ELR (cell line): ENCODE measurements at regions not wholly inside any gene's neighbourhood (a gene's known extent, or its start where the extent isn't known, plus 50 kb on each side); places are given as distances from the start of the nearest gene placed in this dataset.
"Not testable (repeated sequence)": the region's sequence is repeated elsewhere in the genome, so short reads cannot be mapped to it uniquely, and the experiment has no call there.

ENCODE experiments used
- DNase-seq: peaks from one replicate; pipeline ENCODE4 v3.0.0-alpha.2; 2015; ENCODE audit warnings: low read depth

DNA sequence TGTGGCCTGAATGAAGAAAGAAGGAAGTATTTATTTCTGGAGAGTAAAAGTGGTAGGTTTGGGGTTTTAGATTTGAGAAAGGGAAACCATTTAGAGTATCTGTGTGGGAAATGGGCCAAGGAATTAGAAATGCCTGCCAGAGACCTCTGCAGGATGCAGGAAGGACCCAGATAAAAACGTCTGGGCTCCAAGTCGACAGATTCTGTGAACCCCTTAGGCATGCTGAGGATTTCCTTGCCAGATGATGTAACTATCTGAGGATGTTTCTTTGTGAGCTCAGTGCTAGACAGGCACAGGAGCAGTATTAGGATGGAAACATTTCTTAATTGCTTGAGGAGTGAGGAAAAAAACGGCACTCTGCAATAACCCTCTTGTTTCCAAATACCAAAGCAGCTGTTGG lies 251.8 kb upstream of the DMRT1 start:
- no peak for DNase-seq

DNA sequence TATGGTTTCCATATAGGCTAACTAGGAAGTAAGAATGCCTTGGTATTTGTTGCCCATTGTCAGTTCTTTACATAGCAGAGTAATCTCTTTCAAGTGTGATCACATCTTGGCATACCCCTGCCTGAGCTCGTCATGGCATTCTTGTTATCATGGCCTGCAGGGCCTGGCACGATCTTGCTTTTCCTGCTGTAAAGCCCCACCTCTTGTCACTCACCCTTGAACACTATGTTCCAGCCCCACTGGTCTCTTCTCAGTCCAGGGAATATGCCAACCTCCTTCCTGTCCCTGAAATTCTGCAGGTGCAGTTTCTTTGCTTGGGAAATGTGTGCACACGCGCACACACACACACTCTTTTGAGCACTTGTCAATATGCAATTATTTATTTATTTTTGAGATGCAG lies 250.2 kb upstream of the DMRT1 start:
- no peak for DNase-seq

GRCh38 chr9:592225-592624 lies 249.3 kb upstream of the DMRT1 start:
- DNase-seq = no peak

DNA sequence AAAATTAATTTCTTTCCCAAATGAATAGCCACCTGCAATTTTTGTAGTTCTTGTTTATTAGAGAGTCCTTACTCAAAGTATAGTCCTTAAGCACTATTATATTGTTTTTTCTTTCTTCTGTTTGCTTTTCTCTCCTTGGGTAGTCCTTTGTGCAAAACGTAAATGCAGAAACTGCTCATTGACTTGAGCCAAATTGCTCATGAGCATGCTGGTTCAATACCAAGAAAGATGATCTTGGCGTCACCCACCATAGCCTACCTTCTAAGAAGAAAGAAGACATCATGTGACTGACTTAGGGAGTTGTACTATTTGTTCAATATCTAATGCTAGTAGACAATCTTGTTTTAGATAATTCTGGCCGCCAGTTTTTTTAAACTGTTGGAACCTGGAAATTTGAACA lies 248.8 kb upstream of the DMRT1 start:
- DNase-seq = no peak

GRCh38 chr9:593809-594208 lies 247.7 kb upstream of the DMRT1 start:
- no peak for DNase-seq

GRCh38 chr9:596703-597102 lies 244.8 kb upstream of the DMRT1 start:
- no peak for DNase-seq

DNA sequence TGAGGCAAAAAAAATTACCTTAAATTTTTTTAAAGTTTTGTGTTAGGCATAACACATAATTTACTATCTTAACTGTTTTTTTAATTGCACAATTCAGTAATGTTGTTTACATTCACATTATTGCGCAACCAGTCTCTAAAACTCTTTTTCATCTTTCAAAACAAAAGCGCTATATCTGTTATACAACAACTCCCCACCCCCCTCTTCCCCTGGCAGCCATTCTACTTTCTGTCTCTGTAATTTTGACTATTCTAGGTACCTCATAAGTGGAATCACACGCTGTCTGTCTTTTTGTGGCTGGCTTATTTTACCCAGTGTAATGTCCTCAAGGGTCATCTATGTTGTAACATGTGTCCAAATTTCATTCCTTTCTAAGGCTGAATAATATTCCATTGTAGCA lies 241.5 kb upstream of the DMRT1 start:
- no peak for DNase-seq

GRCh38 chr9:602716-603115 lies 238.8 kb upstream of the DMRT1 start:
- DNase-seq = no peak

DNA sequence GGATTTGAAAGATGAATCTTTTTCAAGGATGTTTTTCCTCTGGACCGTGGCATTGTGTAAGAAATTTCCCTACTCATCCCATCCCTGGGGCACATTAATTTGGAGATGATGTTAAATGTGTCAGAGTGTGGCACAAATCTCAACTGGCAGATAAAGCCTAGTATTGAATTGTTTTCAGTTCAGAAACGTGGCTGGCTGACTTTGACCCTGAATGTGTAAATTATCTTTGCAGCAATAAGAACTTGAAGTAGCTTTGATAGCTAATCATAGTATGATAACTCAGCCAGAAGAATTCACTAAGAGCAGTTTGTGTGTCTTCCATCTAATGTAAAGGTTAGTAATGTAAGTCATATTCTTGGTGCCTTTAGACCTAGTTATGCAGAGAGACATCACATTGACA lies 238.4 kb upstream of the DMRT1 start:
- DNase-seq = no peak

- no peak for DNase-seq
Observed at GRCh38 chr9:607417-607816, 234.1 kb upstream of the DMRT1 start.

DNA sequence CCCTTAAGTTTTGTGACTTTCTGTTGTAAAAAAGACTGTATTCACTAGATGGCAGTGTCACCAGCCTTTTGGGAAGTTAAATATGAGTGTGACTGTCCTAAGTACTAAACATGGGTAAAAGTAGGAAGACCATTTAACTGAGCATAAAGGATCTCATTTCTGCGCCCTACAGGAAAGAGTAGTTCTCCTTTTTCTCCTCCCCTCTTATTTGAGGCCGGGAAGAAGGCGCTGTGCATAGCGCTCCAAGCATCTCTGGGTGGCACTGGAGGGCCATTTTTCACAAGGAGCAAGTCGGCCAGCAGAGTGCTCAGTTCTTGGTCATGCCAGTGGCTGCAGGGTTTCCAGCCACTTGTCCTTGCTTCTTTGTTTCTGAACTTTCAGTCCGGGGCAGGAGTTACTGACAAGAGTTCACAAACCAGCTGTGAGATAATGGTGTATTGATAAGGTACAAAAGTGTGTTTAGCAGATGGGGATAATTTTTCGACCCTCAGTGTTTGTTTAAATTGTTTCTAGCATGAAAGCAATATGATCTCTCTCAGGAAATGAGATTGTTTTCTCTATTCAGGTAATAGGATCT lies 227.6 kb upstream of the DMRT1 start:
- DNase-seq = peak; percentile 87

DNA sequence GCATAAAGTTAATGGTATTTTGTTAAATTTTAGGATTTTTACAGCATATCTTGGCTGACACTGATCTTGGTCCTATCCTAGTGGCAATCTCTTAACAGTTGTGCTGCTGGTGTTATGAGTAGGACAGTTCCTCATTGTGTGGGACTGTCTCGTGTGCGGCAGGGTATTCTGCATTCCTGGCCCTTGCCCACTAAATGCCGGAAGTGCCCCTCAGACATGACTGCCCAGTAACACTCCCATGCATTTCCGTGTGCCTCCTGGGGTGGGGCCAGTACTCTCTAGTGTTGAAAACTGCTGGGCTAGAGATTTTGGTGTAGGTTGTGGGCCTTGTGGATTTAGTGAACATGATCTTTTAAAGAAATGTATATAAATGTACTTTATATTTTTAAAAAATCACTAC lies 227.1 kb upstream of the DMRT1 start:
- DNase-seq = peak; percentile 17

- DNase-seq = no peak
Observed at GRCh38 chr9:615756-616155, 225.7 kb upstream of the DMRT1 start.

- no peak for DNase-seq
Observed at GRCh38 chr9:616694-617093, 224.8 kb upstream of the DMRT1 start.

DNA sequence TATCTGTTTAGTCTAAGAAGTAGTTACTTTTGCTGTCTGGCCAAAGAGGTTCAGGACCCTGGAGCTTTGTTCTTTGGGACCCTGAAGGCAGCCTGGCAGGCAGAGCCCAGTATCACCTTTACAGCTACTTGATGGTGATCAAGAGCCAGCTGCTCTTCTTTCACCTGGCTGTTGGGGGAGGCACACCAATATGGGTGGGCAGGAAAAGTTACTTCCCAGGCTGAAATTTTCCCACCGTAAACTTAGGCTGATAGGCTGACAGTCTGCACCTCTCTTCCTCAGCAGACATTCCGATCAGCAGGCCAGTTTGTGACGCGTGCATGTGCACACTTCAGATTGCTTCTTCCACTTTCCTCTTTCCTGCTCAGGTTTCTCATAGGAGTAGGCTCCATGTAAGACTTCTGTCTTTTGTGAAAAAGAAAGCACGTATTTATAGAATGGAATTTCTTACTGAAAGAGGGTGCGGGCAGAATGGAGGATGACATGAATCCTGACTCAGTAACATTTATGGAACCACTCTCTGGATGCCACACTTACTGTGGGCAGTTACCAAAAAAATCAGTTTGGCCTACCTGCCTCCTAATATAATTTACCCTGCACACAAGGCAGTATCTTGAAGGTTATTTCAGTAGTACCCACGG lies 223.9 kb upstream of the DMRT1 start:
- DNase-seq = no peak

GRCh38 chr9:618478-618877 lies 223.0 kb upstream of the DMRT1 start:
- DNase-seq = peak; percentile 26

- no peak for DNase-seq
Observed at GRCh38 chr9:621201-621855, 220.2 kb upstream of the DMRT1 start.

DNA sequence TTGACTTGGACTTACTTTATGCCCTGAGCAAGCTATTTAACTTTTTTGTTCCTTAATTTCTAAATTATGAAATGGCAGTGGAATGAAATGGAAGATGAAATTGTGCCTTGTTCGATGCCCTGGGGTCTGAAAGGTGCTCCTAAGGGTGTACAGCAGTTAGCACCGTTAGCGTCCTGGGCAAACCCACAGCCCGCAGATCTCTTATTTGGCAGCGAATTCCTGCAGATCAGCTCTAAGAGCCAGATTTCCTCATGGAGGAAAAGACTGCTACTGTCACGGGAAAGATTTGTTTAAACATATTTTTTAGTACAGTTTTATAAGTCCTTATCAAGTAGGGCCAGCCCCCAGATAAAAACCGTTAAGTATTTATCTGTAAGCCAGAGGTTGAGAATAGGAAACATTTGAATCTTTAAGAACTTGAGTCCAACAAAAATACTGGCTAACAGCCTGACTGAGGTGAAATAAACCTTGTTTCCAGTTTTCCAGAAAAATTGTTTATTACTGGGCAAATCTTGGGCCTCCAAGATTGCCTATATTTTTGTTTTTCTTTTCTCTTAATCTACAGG lies 216.5 kb upstream of the DMRT1 start:
- DNase-seq = no peak

DNA sequence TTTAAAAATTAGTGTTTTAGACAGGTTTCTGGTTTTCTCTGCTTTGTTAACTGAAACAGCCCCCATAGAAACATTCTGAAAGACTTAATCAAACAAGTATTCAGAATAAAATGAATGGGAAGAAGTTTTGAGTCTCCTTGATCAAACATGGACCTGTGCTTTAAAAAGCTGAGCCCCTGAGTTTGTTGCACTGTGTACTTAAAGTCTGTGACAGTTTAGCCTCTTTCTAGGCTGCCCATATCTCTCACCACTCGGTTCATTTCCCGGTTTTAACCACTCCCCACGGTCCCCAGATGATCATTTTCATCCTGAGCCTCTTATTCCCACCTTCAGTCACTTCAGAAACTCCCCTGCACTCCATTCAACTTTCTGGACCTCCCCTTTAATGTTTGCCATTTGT lies 215.9 kb upstream of the DMRT1 start:
- no peak for DNase-seq

- DNase-seq = not testable (repeated sequence)
Observed at GRCh38 chr9:626114-626513, 215.4 kb upstream of the DMRT1 start.

DNA sequence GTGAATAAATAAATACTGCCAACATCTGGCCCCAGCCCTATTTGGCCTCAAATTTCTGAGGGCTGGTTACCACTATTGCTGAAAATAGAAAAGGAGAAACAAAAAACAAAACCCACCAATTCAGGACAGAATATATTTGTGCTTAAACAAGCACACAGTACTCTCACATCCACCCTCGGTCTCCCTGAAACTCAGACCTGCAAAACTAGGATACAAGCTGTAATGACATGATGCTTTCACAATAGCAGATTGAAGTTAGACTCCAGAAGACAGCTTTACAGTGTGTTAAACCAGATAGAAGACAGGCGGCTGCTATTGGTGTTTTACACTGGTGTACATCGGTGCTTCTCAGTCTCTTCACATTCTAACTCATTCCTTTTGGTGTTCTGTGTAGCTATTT lies 214.9 kb upstream of the DMRT1 start:
- DNase-seq = no peak

DNA sequence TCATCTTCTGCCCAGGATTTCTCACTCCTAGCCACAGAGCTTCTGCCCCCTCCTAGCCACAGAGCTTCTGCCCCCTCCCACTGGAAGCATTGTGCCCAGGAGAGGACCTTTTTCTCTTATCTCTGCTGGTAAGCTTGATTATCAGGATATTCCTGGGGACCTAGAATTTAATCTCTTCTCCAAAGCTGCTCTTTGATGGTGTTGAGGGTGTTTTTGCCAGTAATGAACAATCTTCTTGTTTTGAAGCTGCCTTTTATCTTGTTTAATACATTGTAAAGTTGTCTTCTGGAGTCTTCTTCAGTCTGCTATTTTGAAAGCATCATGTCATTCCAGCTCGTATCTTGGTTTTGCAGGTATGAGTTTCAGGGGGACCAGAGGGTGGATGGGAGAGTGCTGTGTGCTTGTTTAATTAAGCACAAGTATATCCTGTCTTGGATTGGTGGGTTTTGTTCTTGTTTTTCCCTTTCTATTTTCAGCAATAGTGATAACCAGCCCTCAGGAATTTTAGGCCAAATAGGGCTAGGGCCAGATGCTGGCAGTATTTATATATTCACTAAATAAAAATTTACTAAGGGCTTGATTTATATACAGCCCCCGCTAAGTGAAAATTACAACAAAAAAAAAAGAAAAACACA lies 214.0 kb upstream of the DMRT1 start:
- no peak for DNase-seq

DNA sequence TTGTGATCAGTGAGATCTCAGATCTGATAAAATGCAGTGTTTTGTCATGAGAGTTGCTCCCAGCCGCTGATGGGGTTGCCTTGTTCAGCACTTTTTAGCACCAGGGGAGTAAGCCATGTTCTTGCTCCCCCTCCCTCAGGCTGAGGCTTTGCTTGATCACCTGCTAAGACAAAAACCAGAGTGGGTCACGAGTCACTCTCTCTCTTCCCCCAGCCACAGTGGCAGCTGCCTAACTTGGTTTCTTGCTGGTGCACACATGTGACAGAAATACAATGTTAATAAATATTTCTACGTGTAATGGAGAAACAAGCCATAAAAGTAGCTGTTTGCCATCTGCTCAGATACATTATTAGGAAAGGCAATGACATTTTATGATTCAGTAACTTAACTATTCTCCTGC lies 212.4 kb upstream of the DMRT1 start:
- DNase-seq = no peak
